ENCODE measurements at regions not wholly inside any gene's neighbourhood (a gene's known extent, or its start where the extent isn't known, plus 50 kb on each side); places are given as distances from the start of the nearest gene placed in this dataset.
"Not testable (repeated sequence)": the region's sequence is repeated elsewhere in the genome, so short reads cannot be mapped to it uniquely, and the experiment has no call there.

GRCh38 chr2:187208199-187208785 lies 239.8 kb downstream of the CALCRL start:
- Histone ChIP-seq H3K4me1 (ENCODE audit: control insufficient read depth in 2 of 2, insufficient read depth in 2 of 2, low read length in 1 of 2) (no peaks in the 10 kb centered on the region), H3K9me3 (ENCODE audit: control insufficient read depth in 2 of 2, insufficient read depth in 1 of 2, low read depth in 1 of 2, low read length in 1 of 2) (no peaks in the 10 kb centered on the region), H3K36me3 (ENCODE audit: control insufficient read depth in 2 of 2, insufficient read depth in 2 of 2, low read length in 1 of 2) (no peaks in the 10 kb centered on the region), H3K27me3 (ENCODE audit: control insufficient read depth in 1 of 2, insufficient read depth in 2 of 2, low read length in 2 of 2) (no peaks in the 10 kb centered on the region), H3K27ac (ENCODE audit: low read depth in 2 of 2, low read length in 1 of 2) (no peak overlapping the region), H3K4me3 (ENCODE audit: low read depth in 1 of 2, low read length in 2 of 2) (no peak overlapping the region)
- WGBS, 2 donors: 83 to 85% methylated on average over 3 of the region's 3 CpGs

GRCh38 chr2:187207126-187207525 lies 240.9 kb downstream of the CALCRL start:
- WGBS, 2 donors: 44 to 49% methylated on average over 2 of the region's 2 CpGs
- Histone ChIP-seq H3K9me3 (ENCODE audit: control insufficient read depth in 2 of 2, insufficient read depth in 1 of 2, low read depth in 1 of 2, low read length in 1 of 2) (no peaks in the 10 kb centered on the region), H3K27me3 (ENCODE audit: control insufficient read depth in 1 of 2, insufficient read depth in 2 of 2, low read length in 2 of 2) (no peaks in the 10 kb centered on the region), H3K4me1 (ENCODE audit: control insufficient read depth in 2 of 2, insufficient read depth in 2 of 2, low read length in 1 of 2) (no peaks in the 10 kb centered on the region), H3K27ac (ENCODE audit: low read depth in 2 of 2, low read length in 1 of 2) (no peak overlapping the region), H3K4me3 (ENCODE audit: low read depth in 1 of 2, low read length in 2 of 2) (no peak overlapping the region), H3K36me3 (ENCODE audit: control insufficient read depth in 2 of 2, insufficient read depth in 2 of 2, low read length in 1 of 2) (no peaks in the 10 kb centered on the region)

- no peaks in the 10 kb centered on the region for H3K9me3 ChIP-seq (ENCODE audit: control insufficient read depth in 2 of 2, insufficient read depth in 1 of 2, low read depth in 1 of 2, low read length in 1 of 2)
- no peaks in the 10 kb centered on the region for H3K36me3 ChIP-seq (ENCODE audit: control insufficient read depth in 2 of 2, insufficient read depth in 2 of 2, low read length in 1 of 2)
- H3K27me3 ChIP-seq (ENCODE audit: control insufficient read depth in 1 of 2, insufficient read depth in 2 of 2, low read length in 2 of 2): no peaks in the 10 kb centered on the region
- WGBS, 2 donors: 45 to 48% methylated on average over 1 of the region's 1 CpG
- H3K4me1 ChIP-seq (ENCODE audit: control insufficient read depth in 2 of 2, insufficient read depth in 2 of 2, low read length in 1 of 2): no peaks in the 10 kb centered on the region
- H3K4me3 ChIP-seq (ENCODE audit: low read depth in 1 of 2, low read length in 2 of 2): no peak overlapping the region
- H3K27ac ChIP-seq (ENCODE audit: low read depth in 2 of 2, low read length in 1 of 2): no peak overlapping the region
These were observed 241.6 kb downstream of the CALCRL start for GRCh38 chr2:187206471-187206870.

- H3K27me3 ChIP-seq (ENCODE audit: control insufficient read depth in 1 of 2, insufficient read depth in 2 of 2, low read length in 2 of 2): no peaks in the 10 kb centered on the region
- H3K9me3 ChIP-seq (ENCODE audit: control insufficient read depth in 2 of 2, insufficient read depth in 1 of 2, low read depth in 1 of 2, low read length in 1 of 2): no peaks in the 10 kb centered on the region
- 51 to 52% methylated on average over 4 of the region's 4 CpGs for WGBS, 2 donors
- H3K4me1 ChIP-seq (ENCODE audit: control insufficient read depth in 2 of 2, insufficient read depth in 2 of 2, low read length in 1 of 2): no peaks in the 10 kb centered on the region
- no peak overlapping the region for H3K27ac ChIP-seq (ENCODE audit: low read depth in 2 of 2, low read length in 1 of 2)
- no peak overlapping the region for H3K4me3 ChIP-seq (ENCODE audit: low read depth in 1 of 2, low read length in 2 of 2)
- no peaks in the 10 kb centered on the region for H3K36me3 ChIP-seq (ENCODE audit: control insufficient read depth in 2 of 2, insufficient read depth in 2 of 2, low read length in 1 of 2)
These were observed 242.0 kb downstream of the CALCRL start for GRCh38 chr2:187206071-187206470.

- Histone ChIP-seq H3K9me3 (ENCODE audit: control insufficient read depth in 2 of 2, insufficient read depth in 1 of 2, low read depth in 1 of 2, low read length in 1 of 2) (no peaks in the 10 kb centered on the region), H3K27me3 (ENCODE audit: control insufficient read depth in 1 of 2, insufficient read depth in 2 of 2, low read length in 2 of 2) (no peaks in the 10 kb centered on the region), H3K4me1 (ENCODE audit: control insufficient read depth in 2 of 2, insufficient read depth in 2 of 2, low read length in 1 of 2) (no peaks in the 10 kb centered on the region), H3K36me3 (ENCODE audit: control insufficient read depth in 2 of 2, insufficient read depth in 2 of 2, low read length in 1 of 2) (no peaks in the 10 kb centered on the region), H3K27ac (ENCODE audit: low read depth in 2 of 2, low read length in 1 of 2) (no peak overlapping the region), H3K4me3 (ENCODE audit: low read depth in 1 of 2, low read length in 2 of 2) (no peak overlapping the region)
These were observed 249.9 kb downstream of the CALCRL start for GRCh38 chr2:187198136-187198535.

- Histone ChIP-seq H3K4me1 (ENCODE audit: control insufficient read depth in 2 of 2, insufficient read depth in 2 of 2, low read length in 1 of 2) (no peaks in the 10 kb centered on the region), H3K4me3 (ENCODE audit: low read depth in 1 of 2, low read length in 2 of 2) (no peak overlapping the region), H3K27ac (ENCODE audit: low read depth in 2 of 2, low read length in 1 of 2) (no peak overlapping the region), H3K36me3 (ENCODE audit: control insufficient read depth in 2 of 2, insufficient read depth in 2 of 2, low read length in 1 of 2) (no peaks in the 10 kb centered on the region), H3K9me3 (ENCODE audit: control insufficient read depth in 2 of 2, insufficient read depth in 1 of 2, low read depth in 1 of 2, low read length in 1 of 2) (no peaks in the 10 kb centered on the region), H3K27me3 (ENCODE audit: control insufficient read depth in 1 of 2, insufficient read depth in 2 of 2, low read length in 2 of 2) (no peaks in the 10 kb centered on the region)
These were observed 254.0 kb downstream of the CALCRL start for GRCh38 chr2:187194049-187194448.

GRCh38 chr2:187188783-187189631 lies 259.0 kb downstream of the CALCRL start:
- H3K9me3 ChIP-seq (ENCODE audit: control insufficient read depth in 2 of 2, insufficient read depth in 1 of 2, low read depth in 1 of 2, low read length in 1 of 2): no peaks in the 10 kb centered on the region
- no peaks in the 10 kb centered on the region for H3K4me1 ChIP-seq (ENCODE audit: control insufficient read depth in 2 of 2, insufficient read depth in 2 of 2, low read length in 1 of 2)
- H3K27ac ChIP-seq (ENCODE audit: low read depth in 2 of 2, low read length in 1 of 2): no peak overlapping the region
- H3K4me3 ChIP-seq (ENCODE audit: low read depth in 1 of 2, low read length in 2 of 2): no peak overlapping the region
- no peaks in the 10 kb centered on the region for H3K27me3 ChIP-seq (ENCODE audit: control insufficient read depth in 1 of 2, insufficient read depth in 2 of 2, low read length in 2 of 2)
- H3K36me3 ChIP-seq (ENCODE audit: control insufficient read depth in 2 of 2, insufficient read depth in 2 of 2, low read length in 1 of 2): no peaks in the 10 kb centered on the region
- 44 to 57% methylated on average over 4 of the region's 4 CpGs for WGBS, 2 donors

- Histone ChIP-seq H3K36me3 (ENCODE audit: control insufficient read depth in 2 of 2, insufficient read depth in 2 of 2, low read length in 1 of 2) (no peaks in the 10 kb centered on the region), H3K27me3 (ENCODE audit: control insufficient read depth in 1 of 2, insufficient read depth in 2 of 2, low read length in 2 of 2) (no peaks in the 10 kb centered on the region), H3K4me1 (ENCODE audit: control insufficient read depth in 2 of 2, insufficient read depth in 2 of 2, low read length in 1 of 2) (no peaks in the 10 kb centered on the region), H3K9me3 (ENCODE audit: control insufficient read depth in 2 of 2, insufficient read depth in 1 of 2, low read depth in 1 of 2, low read length in 1 of 2) (no peaks in the 10 kb centered on the region), H3K4me3 (ENCODE audit: low read depth in 1 of 2, low read length in 2 of 2) (no peak overlapping the region), H3K27ac (ENCODE audit: low read depth in 2 of 2, low read length in 1 of 2) (no peak overlapping the region)
These were observed 260.5 kb downstream of the CALCRL start for GRCh38 chr2:187187519-187187918.

GRCh38 chr2:187180529-187180928 lies 267.5 kb downstream of the CALCRL start:
- Histone ChIP-seq H3K27me3 (ENCODE audit: control insufficient read depth in 1 of 2, insufficient read depth in 2 of 2, low read length in 2 of 2) (no peaks in the 10 kb centered on the region), H3K4me3 (ENCODE audit: low read depth in 1 of 2, low read length in 2 of 2) (no peak overlapping the region), H3K36me3 (ENCODE audit: control insufficient read depth in 2 of 2, insufficient read depth in 2 of 2, low read length in 1 of 2) (no peaks in the 10 kb centered on the region), H3K9me3 (ENCODE audit: control insufficient read depth in 2 of 2, insufficient read depth in 1 of 2, low read depth in 1 of 2, low read length in 1 of 2) (peaks cover 2 to 5% of the 10 kb centered on the region in 2 donors), H3K27ac (ENCODE audit: low read depth in 2 of 2, low read length in 1 of 2) (no peak overlapping the region), H3K4me1 (ENCODE audit: control insufficient read depth in 2 of 2, insufficient read depth in 2 of 2, low read length in 1 of 2) (no peaks in the 10 kb centered on the region)
- whole genome bisulfite sequencing, 2 donors: 94 to 96% methylated on average over 3 of the region's 3 CpGs

- H3K36me3 ChIP-seq (ENCODE audit: control insufficient read depth in 2 of 2, insufficient read depth in 2 of 2, low read length in 1 of 2); H3K4me3 ChIP-seq (ENCODE audit: low read depth in 1 of 2, low read length in 2 of 2); H3K4me1 ChIP-seq (ENCODE audit: control insufficient read depth in 2 of 2, insufficient read depth in 2 of 2, low read length in 1 of 2); H3K27ac ChIP-seq (ENCODE audit: low read depth in 2 of 2, low read length in 1 of 2); H3K9me3 ChIP-seq (ENCODE audit: control insufficient read depth in 2 of 2, insufficient read depth in 1 of 2, low read depth in 1 of 2, low read length in 1 of 2); H3K27me3 ChIP-seq (ENCODE audit: control insufficient read depth in 1 of 2, insufficient read depth in 2 of 2, low read length in 2 of 2): not testable (repeated sequence)
- 56 to 68% methylated on average over 3 of the region's 3 CpGs for WGBS, 2 donors
These were observed 269.2 kb downstream of the CALCRL start for GRCh38 chr2:187178876-187179275.
